ENCODE measurements at regions not wholly inside any gene's neighbourhood (a gene's known extent, or its start where the extent isn't known, plus 50 kb on each side); places are given as distances from the start of the nearest gene placed in this dataset.

DNA sequence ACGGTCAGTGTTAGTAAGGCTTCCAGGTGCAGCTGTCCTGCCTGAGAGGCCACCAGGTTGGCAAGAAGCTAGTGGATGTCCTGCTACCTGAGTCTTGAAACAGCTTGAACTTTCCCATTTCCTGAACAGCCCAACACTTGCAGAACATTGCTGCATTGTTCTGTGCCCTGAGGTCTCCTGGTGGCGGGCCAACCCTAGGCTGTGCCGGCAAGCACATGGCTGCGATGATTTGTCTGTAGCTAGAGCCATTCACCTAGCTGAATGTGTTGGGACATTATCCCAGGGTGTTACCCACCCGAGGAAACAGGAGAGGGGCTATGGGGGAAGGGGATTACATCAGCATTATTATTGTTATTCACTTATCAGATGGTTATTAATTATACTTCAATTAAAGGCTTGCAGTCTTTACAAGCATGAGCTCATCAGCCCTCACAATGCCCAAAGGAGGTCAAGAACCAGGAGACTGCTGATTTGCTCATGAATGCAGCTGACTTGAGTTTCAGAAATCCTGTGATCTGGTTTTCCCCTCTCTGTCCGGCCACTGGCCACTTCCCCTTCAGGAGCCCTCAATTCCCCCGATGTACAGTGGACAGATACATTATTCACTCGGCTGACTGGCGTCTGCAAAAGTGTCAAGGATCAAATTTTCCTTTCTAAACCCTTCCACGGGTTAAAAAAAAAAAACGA lies 187.6 kb upstream of the TSC22D1 start:
- Histone ChIP-seq H3K4me1 (peaks cover 7 to 63% (median 33%) of the 10 kb centered on the region in 4 donors), H3K9me3 (no peaks in the 10 kb centered on the region), H3K27ac (peak overlapping the region; percentile 84 to 89 (median 86)), H3K4me3 (no peak overlapping the region), H3K36me3 (no peaks in the 10 kb centered on the region), H3K27me3 (no peaks in the 10 kb centered on the region)
- WGBS, 2 donors (ENCODE audit: low coverage in 1 of 2): 44% methylated on average over 11 of the region's 11 CpGs; no CpG with 5 or more reads in 1 of the 2 donors
- DNase-seq: peak; percentile 41
- in situ Hi-C loops (cut with MboI; ENCODE audit: low pct_ligation_motif_present in 1 of 4, low pct_unique_long_range_greater_than_20kb in 1 of 4, low sequenced_read_pairs in 3 of 4) (no loop called here), intact Hi-C loops (cut with DNase I; ENCODE audit: low total_unique reads) (no loop called here)
- no peak for TF ChIP-seq POLR2A (IDR thresholded peaks at IDR 0.05)
- TF ChIP-seq, protein P1, sequence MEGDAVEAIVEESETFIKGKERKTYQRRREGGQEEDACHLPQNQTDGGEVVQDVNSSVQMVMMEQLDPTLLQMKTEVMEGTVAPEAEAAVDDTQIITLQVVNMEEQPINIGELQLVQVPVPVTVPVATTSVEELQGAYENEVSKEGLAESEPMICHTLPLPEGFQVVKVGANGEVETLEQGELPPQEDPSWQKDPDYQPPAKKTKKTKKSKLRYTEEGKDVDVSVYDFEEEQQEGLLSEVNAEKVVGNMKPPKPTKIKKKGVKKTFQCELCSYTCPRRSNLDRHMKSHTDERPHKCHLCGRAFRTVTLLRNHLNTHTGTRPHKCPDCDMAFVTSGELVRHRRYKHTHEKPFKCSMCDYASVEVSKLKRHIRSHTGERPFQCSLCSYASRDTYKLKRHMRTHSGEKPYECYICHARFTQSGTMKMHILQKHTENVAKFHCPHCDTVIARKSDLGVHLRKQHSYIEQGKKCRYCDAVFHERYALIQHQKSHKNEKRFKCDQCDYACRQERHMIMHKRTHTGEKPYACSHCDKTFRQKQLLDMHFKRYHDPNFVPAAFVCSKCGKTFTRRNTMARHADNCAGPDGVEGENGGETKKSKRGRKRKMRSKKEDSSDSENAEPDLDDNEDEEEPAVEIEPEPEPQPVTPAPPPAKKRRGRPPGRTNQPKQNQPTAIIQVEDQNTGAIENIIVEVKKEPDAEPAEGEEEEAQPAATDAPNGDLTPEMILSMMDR (IDR thresholded peaks at IDR 0.05): peak in 1 of 5 experiments; percentile 23

DNA sequence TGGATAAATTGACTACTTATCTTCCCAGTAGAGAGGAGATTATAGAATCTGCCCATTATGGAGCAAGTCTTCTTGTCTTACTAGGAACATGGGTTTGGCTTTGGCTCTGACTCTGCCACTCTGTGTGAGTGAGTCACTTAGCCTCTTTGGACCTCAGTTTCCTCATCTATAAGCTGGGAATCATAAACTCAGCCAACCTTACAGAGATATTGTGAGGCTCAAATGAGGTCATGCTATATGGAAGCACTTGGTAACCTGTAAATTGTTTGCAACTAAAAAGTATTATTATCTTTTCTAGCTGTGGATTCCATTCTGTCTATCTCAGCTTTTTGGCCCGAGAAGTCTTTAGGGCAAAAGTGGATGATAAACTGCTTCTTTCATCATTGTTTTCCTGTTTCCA lies 186.8 kb upstream of the TSC22D1 start:
- Histone ChIP-seq H3K36me3 (no peaks in the 10 kb centered on the region), H3K4me3 (no peak overlapping the region), H3K27me3 (no peaks in the 10 kb centered on the region), H3K4me1 (peaks cover 7 to 72% (median 36%) of the 10 kb centered on the region in 4 donors), H3K27ac (peak overlapping the region; percentile 84 to 89 (median 86)), H3K9me3 (no peaks in the 10 kb centered on the region)
- in situ Hi-C loops (cut with MboI; ENCODE audit: low pct_ligation_motif_present in 1 of 4, low pct_unique_long_range_greater_than_20kb in 1 of 4, low sequenced_read_pairs in 3 of 4) (no loop called here), intact Hi-C loops (cut with DNase I; ENCODE audit: low total_unique reads) (no loop called here)
- 69 to 76% methylated on average over 1 of the region's 1 CpG for WGBS, 2 donors (ENCODE audit: low coverage in 1 of 2)
- no peak for DNase-seq
- TF ChIP-seq, protein P1 (IDR thresholded peaks at IDR 0.05): no peak
- TF ChIP-seq EP300 (IDR thresholded peaks at IDR 0.05; ENCODE audit: low read depth) (no peak), POLR2A (IDR thresholded peaks at IDR 0.05) (no peak), POLR2AphosphoS5 (IDR thresholded peaks at IDR 0.05) (no peak)

DNA sequence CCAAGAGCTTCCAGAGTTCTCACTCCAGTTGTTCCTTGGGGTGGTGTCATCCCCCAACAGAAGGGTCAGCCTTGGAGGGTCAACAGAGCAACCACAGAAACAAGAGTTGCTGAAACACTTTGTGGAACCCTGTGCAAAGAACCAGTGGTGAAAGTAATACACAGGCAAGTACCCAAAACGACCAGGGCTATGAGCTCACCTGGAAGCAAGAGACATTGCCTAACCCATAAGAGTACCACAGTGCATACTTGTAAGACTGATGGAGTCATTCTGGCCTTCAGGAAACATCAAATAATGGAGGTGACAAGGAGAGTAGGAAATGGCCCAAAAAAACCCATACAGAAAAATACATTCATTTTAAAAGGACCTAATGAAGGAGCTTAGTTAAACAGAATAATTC lies 184.3 kb upstream of the TSC22D1 start:
- Histone ChIP-seq H3K4me1 (peaks cover 10 to 83% (median 47%) of the 10 kb centered on the region in 4 donors), H3K4me3 (no peak overlapping the region), H3K27ac (peak overlapping the region; percentile 71 to 82 (median 78)), H3K27me3 (no peaks in the 10 kb centered on the region), H3K9me3 (no peaks in the 10 kb centered on the region), H3K36me3 (no peaks in the 10 kb centered on the region)
- TF ChIP-seq EP300 (IDR thresholded peaks at IDR 0.05; ENCODE audit: low read depth) (no peak), POLR2A (IDR thresholded peaks at IDR 0.05) (no peak), POLR2AphosphoS5 (IDR thresholded peaks at IDR 0.05) (no peak)
- TF ChIP-seq, protein P1 (IDR thresholded peaks at IDR 0.05): no peak
- 25 to 53% methylated on average over 1 of the region's 1 CpG for WGBS, 2 donors (ENCODE audit: low coverage in 1 of 2)
- in situ Hi-C loops (cut with MboI; ENCODE audit: low pct_ligation_motif_present in 1 of 4, low pct_unique_long_range_greater_than_20kb in 1 of 4, low sequenced_read_pairs in 3 of 4) (no loop called here), intact Hi-C loops (cut with DNase I; ENCODE audit: low total_unique reads) (no loop called here)
- no peak for DNase-seq

DNA sequence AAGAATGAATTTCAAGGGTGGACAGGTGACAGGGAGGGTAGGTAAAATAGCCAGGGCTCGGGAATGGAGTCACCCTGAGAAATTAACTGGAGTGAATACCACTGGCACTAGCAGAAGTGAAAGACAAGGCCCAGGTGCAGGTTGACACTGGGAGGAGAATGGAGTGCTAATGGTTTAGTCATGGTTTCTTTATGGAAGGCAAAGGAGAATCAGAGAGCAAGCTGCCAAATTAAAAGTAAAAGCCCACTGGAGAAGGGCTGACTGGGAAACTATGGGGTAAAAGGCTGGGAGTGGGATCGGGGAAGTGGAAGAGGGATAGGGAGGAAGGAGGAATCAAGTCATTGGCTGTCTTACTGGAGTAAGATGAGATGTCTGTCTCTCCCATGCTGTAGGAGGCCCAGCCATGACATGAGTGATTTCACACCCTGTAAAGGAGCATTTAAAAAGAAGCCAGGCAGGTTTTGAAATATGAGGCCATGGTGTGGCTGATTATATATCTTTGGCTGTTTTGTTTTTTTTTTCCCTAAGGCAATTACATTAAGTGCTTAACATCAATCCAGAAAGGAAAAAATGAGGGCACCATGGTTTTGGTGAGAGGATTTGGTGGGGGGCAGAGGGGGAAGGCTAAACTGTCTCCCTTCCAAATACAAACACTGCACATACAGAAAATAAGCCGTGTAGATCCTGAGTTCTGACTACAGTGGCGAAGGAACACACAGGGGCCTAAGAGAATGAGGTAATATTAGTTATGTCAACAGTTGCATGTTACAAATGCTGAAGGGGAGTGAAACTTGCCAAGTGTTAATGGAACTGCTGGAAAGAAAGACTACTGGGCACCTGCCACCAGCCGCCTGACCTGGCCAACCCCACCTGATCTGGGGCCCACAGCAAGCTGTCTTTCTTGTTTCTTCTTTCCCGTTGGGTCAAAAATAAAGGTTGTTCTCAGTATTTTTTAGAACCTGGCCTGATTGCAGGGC lies 183.5 kb upstream of the TSC22D1 start:
- TF ChIP-seq POLR2AphosphoS5 (IDR thresholded peaks at IDR 0.05) (no peak), POLR2A (IDR thresholded peaks at IDR 0.05) (no peak), EP300 (IDR thresholded peaks at IDR 0.05; ENCODE audit: low read depth) (no peak)
- TF ChIP-seq, protein P1 (IDR thresholded peaks at IDR 0.05): no peak
- Histone ChIP-seq H3K36me3 (no peaks in the 10 kb centered on the region), H3K4me1 (peaks cover 10 to 82% (median 47%) of the 10 kb centered on the region in 4 donors), H3K27ac (peak overlapping the region; percentile 71 to 82 (median 78)), H3K4me3 (no peak overlapping the region), H3K9me3 (no peaks in the 10 kb centered on the region), H3K27me3 (no peaks in the 10 kb centered on the region)
- 48 to 68% methylated on average over 2 to 6 of the region's 6 CpGs for WGBS, 2 donors (ENCODE audit: low coverage in 1 of 2)
- in situ Hi-C loops (cut with MboI; ENCODE audit: low pct_ligation_motif_present in 1 of 4, low pct_unique_long_range_greater_than_20kb in 1 of 4, low sequenced_read_pairs in 3 of 4) (no loop called here), intact Hi-C loops (cut with DNase I; ENCODE audit: low total_unique reads) (no loop called here)
- DNase-seq: no peak
